GM18502 (cell line): ENCODE measurements at regions not wholly inside any gene's neighbourhood (a gene's known extent, or its start where the extent isn't known, plus 50 kb on each side); places are given as distances from the start of the nearest gene placed in this dataset.
A peak's percentile ranks its signal among the peaks of the same experiment; 100 is the strongest.
"Not testable (repeated sequence)": the region's sequence is repeated elsewhere in the genome, so short reads cannot be mapped to it uniquely, and the experiment has no call there.

ENCODE experiments used
- ATAC-seq: cut with Tn5 transposase; IDR thresholded peaks from one replicate; pipeline ENCODE4 v1.9.1; 2021; ENCODE audit warnings: mild to moderate bottlenecking; ENCODE audit not compliant: unreplicated experiment, poor library complexity

DNA sequence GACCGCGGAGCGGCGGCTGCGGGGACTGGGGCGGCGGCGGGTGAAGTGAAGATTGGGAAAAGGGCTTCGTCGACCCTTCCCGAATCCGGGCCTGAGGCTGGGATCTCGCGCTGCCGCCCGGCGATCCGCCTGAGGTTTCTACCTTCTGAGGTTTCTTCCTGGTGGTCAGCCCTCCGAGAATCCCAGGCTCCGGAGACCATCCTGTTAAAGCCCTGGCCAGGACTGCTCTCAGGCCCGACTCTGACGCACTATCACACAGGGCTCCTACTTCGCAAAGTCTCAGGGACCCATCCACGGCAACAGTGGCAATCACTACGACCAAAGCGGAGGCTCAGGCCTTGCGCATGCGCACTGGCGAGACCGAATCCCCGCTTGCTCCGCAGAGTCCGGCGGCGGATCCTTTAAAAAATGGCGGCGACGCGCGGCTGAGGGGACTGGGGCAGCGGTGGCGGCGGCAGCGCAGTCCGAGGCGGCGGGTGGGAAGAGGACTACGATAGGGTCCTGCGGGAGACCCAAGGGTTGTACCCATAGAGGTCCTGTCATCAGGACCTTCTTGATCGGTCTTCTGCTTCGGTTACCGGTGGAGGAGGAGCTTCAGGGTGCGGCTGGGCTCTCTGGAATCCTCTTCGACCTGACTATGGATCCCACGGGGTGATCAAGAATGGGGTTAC, 157.2 kb upstream of the ZNF337 start:
- peak; percentile 74 for ATAC-seq

DNA sequence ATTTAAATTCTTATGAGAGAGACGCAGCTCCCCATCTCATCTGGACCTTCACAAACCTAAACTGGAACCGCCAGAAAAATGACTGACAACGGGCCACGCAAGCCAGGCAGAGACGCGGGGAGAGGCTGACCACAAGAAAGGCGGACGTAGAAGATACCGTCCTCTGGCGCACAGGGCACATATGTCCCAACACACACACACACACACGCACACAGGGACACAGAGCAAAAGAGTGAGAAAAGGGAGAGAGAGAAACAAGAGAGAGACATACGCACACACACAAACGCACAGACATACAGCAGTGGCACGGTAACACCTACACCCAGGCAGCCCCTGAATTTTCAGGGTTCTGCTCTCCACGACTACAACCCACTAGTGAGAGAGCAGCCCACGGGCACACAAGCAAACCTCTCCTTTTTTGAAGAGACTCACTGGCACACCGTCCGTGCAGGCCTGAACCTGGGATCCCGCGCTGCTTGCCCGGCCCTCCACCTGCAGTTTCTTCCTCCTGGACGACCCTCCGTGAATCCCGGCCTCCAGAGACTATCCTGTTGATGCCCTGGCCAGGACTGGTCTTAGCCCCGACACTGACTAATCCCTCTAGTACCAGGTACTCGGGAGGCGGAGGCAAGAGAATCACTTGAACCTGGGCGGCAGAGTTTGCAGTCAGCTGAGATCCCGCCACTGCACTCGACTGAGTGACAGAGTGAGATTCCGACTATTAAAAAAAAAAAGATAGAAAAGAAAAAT, 156.5 kb upstream of the ZNF337 start:
- ATAC-seq, result not testable (repeated sequence)

DNA sequence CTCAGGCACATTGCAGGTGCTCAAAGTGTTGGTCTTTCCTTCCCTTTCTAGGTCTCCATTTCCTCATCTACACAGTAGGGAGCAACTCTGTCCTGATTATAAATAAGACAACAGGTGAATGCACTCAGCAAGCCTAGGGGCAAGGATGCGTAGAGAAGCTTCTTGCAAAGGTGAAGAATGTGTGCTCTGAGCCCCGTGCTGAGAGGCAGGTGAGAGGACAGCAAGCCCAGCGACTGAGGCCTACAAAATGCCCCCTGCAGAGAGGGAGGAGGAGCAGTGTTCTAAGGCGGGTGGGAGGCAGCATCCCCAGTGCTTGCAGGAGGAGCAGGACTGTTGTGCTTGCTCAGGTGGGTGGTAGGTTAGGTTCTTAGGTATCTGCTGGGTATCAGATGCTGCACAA, 153.5 kb upstream of the ZNF337 start:
- ATAC-seq, result not testable (repeated sequence)

DNA sequence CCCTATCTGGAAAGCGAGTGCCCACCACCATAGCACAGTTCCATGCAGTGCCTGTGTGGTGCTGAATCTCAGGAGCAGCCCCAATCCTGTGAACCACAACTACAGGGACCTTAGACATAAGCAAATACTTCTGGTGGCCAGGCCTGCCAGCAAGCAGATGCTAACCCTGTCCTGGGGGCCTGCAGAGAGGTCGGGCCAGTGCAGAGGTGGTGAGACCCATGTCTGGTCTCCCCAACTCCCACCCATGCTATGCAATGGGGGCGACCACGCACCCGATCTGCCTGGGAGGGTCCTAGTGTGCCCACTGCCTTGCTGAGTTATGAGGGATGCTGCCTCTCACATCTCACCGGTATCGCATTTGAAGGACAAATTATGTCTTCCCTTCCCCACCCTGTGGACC, 151.6 kb upstream of the ZNF337 start:
- no peak for ATAC-seq

DNA sequence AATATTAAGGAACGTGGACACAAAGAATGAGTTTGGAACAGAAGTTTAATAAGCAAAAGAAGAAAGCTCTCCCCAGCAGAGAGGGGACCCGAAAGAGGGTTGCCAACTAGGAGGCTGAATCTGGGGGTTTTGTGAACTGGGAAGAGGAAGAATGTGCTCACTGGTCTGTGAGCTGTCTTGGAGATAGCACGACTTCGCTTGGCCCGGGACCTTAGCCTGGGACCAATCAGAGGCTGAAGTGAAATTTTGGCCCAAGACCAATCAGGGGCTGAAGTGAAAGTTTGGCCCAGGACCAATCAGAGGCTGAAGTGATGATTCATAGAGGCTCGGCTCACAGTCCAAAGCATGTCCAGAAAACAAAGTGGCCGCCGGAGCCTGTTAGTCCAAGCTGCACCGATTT, 148.0 kb upstream of the ZNF337 start:
- ATAC-seq, result not testable (repeated sequence)

DNA sequence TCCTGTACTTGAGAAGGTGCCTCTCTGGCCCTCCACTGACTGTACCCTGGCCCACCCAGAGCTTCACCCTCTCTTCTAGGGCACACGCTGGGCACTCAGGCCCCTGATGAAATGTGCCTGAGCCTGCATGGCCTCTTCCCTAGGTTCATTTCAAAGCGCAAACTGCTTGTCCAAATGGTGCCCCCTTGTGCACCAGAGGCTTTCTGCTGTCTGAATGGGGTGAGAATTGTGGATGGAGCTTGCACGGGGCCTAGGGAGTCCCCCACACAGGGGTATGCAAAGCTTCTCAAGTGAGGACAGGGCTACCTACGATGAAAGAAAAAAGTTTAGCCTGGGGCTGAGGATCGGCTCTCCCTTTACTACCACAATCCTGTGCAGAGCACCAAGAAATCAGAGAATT, 116.9 kb upstream of the ZNF337 start:
- not testable (repeated sequence) for ATAC-seq

DNA sequence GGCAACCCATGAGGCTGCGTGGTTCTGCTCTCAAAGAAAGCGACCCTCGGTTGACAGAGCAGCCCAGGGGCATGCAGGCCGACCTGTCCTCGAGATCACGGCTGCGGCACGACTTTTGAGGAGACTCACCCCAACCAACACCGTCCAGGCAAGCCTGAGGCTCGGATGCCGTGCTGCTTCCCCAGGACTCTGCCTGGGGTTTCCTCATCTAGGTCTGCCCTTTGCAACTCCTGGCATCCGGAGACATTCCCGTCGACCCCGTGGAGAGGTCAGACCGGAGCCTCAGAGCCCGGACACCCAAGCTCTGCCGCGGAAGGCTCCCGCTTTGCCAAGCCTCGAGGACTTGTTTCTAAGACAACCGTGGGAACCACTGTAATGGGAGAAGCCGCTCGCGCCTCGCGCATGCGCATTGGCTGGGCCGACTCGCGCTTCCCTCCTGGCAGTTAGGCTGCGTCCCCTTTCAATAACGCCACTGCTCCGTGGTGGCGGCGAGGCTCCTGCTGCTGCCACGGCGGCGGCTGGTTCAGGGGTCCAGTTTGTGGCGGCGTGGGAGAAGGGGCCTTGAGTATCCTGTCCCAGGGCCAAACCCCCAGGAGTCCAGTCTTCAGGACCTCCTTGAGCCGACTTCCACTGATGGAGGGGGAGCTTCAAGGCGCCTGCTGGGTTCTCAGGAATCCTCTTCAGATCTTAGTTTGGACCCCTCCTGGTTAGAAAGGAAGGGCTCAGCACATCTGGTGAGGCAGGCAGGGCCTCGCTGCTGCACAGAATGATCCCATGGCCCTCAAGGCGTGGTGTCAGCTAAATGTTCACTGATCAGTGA, 101.7 kb upstream of the ZNF337 start:
- not testable (repeated sequence) for ATAC-seq

DNA sequence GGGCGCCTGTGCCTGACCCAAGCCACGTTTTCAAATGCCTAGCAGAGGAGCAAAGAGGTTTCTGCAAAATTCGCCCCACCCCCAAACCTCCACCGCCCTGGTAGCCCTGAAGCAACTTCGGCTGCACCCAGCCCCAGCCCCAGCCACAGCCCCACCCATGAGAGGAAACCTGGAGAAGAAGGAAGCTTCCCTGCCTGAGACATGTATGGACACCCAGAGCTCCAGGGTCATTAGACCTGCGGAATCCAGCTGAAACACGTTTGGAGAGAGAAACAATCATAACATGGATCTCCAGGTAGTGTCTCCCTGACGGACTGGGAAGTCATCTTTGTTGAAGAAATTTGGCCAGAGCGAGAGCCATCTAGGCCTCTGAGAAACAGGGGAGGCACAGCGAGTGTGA, 100.4 kb upstream of the ZNF337 start:
- not testable (repeated sequence) for ATAC-seq

DNA sequence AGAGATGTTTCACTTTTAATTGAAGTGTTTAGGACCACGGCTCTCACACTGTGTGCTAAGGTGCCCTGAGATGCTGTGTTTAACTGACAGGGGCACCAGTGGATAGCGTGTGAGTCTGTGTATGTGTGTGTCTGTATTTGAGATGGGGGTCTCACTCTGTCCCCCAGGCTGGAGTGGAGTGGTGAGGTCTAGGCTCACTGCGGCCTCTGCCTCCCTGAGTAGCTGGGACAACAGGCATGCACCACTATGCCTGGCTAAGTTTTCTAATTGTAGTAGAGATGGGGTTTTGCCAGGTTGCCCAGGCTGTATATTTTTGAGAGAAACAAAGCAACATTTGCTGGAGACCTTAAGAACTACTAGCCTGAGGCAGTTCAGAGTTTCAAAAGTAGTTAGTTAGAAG, 80.6 kb upstream of the ZNF337 start:
- not testable (repeated sequence) for ATAC-seq

DNA sequence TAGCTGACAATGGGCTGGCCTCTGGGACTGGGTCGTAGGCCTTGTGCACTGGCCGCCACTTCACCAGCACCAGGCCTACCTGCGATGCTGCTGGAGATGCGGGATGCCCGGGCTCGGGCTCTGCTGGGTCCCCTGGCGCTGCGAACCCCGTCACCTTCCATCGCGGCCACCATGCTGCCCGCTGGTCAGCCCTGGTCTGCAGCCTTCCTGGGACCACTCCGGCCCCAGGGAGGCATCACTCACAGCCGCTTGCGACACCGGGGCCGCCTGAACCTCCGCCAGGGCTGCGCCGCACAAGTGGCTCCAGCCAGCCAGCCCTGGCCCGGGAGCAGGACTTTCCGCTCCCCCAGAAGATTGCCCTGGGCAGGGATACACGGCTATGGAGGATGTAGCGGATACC, 78.1 kb upstream of the ZNF337 start:
- not testable (repeated sequence) for ATAC-seq

DNA sequence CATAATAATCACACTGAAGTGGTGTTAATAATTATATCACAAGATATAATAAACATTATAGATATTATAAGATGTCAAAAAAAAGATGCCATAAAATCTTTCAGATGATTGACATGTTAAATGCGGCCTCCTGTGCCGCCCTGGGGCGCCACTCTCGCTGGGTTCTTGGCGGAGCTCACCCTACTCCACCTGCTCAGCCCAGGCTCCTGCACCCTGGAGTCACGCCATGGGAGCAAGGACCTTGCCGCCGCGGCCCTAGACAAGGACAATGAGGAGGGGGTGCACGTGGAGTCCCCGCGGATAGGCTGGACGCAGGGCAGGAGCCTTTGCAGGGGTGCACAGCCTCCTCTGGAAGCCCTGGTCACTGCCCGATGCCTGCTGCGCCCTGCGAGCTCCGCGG, 77.5 kb upstream of the ZNF337 start:
- not testable (repeated sequence) for ATAC-seq

DNA sequence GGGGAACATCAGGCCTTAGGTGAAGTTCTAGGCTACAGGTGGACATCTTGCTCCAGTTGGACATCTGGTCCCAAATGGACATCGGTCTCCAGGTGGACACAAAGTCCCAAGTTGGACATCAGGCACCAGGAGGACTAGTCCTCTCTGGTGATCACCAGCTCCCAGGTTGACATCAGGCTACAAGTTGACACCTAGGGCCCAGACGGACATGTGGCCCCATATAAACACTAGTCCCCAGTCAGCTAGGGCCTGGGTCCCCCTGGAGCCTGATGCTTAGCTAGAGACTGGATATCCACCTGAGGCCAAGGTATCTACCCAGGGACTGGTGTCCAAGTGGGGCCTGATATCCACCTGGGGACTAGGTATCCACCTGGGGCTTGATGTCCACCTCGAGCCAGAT, 75.8 kb upstream of the ZNF337 start:
- ATAC-seq, result not testable (repeated sequence)

DNA sequence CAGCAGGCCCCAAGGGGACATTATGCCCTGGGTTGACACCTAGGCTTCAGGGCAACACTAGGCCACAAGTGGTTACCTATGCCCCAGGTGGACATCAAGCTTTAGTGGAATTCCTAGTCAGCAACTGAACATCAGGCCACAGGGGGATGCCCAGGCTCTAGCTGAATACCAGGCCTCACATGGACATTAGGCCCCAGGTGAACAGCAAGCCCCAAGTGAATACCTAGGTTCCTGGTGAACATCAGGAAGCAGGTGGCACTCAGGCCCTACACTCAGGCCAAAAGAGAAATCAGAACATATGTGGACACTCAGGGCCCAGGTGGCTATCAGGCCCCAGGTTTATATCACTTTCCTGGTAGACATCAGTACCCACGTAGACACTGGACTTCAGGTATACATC, 75.2 kb upstream of the ZNF337 start:
- ATAC-seq, result not testable (repeated sequence)

DNA sequence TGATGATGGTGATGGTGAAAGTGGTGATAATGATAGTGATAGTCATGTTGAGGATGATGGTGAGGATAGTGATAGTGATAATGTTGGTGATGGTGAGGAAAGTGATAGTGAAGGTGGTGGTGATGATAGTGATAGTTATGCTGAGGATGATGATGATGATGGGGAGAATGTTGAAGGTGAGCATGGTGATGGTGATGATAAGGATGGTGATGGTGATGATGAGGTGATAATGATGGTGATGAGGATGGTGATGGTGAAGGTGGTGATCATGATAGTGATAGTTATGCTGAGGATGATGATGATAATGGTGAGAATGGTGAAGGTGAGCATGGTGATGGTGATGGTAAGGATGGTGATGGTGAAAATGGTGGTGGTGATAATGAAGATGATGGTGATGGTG, 64.9 kb upstream of the ZNF337 start:
- ATAC-seq, result no peak

DNA sequence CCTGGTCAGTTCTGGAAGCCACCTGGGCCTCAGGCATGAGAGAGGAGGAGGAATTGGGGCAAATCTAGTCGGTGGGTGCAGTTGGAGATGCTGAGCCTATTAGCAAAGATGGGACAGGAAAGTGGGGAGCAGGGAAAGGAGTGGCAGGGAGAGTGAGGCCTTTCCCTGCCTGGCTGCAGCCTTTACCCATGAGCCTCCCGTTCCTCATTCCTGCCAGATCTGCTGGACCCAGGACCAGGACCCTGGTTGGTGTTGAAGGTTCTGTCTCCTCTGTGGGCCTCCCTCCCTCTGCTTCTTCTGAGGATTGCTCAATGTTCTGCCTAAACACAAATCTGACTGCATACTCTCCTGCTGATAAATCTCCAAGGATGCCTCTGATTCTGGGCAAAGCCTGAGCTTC, 64.4 kb upstream of the ZNF337 start:
- not testable (repeated sequence) for ATAC-seq

DNA sequence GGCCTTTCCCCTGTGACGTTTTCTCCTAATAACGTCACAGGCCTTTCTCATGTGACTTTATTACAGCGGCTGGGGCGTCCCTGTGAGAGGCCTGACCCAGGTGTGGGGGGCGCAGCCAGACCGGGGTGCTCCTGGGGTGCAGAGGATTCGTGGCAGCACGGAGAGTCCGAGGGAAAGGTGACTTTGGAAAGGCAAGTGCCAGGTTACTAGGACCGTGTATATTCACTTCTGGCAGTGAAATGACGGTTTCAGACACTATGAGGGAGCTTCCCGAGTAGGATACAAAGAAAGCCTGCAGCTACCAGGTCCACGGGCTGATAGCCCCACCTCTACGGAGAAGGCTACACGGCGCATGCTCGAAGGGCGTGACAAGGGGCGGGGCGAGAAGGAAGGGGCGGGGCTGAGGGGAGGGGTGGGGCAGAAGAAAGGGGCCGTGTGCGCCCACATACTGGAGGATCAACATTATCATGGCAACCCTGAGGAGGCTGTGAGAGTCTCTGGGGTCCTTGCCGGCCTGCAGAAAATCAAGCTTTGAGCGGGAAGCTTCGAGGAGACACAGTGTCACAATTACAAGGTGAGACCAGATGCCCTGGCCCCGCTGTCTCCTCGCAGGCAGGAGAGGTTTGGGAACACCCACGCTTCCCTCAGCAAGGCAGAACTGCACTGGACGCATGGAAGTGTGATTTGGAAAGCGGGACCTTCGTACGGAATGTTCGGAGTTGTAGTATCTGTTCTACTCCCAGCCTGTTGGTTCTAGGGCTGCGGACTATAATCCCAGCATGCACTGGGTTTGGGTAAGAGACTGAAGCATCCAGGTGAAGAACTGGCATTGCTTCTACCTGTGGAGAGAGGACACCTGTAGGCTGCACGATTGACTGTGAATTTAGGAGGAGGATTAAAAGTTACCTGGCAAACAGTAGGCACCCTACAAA, 54.4 kb upstream of the ZNF337 start:
- ATAC-seq, result peak; percentile 93

DNA sequence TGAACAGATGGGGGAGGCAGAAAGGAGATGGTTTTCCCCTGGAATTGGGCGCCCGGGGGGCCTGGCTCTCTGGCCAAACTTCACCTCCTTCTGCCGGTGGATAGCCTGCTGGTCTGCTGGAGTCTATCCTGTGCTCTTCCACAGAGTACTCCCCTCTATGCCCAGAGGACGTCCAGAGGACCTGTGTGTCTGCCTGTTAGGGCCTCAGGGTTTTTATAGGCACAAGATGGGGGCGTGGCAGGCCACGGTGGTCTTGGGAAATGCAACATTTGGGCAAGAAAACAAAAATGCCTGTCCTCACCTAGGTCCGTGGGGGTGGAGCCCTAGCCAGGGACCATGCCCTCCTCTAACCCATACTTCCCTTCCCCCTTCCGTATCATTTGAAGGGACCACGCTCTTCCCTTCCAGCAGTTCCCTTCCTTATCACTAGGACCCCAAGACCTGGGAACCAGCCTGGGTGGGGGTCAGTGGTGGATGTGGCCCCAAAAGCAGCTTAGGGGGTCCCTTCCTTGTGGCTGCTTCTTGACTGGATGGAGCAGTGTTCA, 53.6 kb upstream of the ZNF337 start:
- ATAC-seq, result no peak

DNA sequence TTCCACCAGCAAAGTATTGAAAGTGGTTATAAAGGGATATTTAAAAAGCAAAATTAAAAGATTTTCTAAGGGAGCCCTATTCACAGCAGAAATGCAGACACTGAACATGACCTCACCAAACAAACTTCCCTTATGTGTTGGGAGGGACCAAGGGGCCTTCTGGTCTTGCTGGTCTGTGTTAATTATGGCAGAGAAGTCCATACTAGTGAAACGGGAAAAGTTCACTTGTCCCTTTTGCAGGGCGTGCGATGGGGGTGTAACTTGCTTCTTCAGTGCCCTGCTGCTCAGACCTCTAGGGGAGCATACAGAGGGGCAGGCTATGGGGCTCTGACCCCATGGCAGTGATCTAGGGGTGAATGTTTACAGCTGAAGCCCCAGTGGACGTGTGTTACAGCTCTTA, 53.0 kb upstream of the ZNF337 start:
- no peak for ATAC-seq
